H9 (cell line): ENCODE measurements at regions not wholly inside any gene's neighbourhood (a gene's known extent, or its start where the extent isn't known, plus 50 kb on each side); places are given as distances from the start of the nearest gene placed in this dataset.

Experiments
- DNase-seq: peaks from one replicate; pipeline ENCODE4 v3.0.0-alpha.2; 2017
- H2AFZ ChIP-seq: one replicate; pipeline ENCODE4 v1.6.1; 2013; ENCODE audit warnings: mild to moderate bottlenecking, low read length, control low read depth, moderate library complexity
- H2AK5ac ChIP-seq: 2 replicates; pipeline ENCODE4 v1.6.1; 2013; ENCODE audit warnings: low read length, control low read depth, mixed read lengths; ENCODE audit not compliant: insufficient read length
- H2BK120ac ChIP-seq: one replicate; pipeline ENCODE4 v1.6.1; 2013; ENCODE audit warnings: low read depth, mild to moderate bottlenecking, low read length, control low read depth, inconsistent platforms; ENCODE audit not compliant: poor library complexity, severe bottlenecking
- H2BK12ac ChIP-seq: 2 replicates; pipeline ENCODE4 v1.6.1; 2013; ENCODE audit warnings: low read length, control low read depth, mixed read lengths, low read depth; ENCODE audit not compliant: insufficient read length
- H2BK15ac ChIP-seq: 2 replicates; pipeline ENCODE4 v1.6.1; 2013; ENCODE audit warnings: low read depth, low read length, control low read depth
- H2BK20ac ChIP-seq: one replicate; pipeline ENCODE4 v1.6.1; 2013; ENCODE audit warnings: low read depth, mild to moderate bottlenecking, low read length, control low read depth, inconsistent platforms; ENCODE audit not compliant: poor library complexity, severe bottlenecking
- H2BK5ac ChIP-seq: 2 replicates; pipeline ENCODE4 v1.6.1; 2013; ENCODE audit warnings: low read length, control low read depth, mixed read lengths; ENCODE audit not compliant: insufficient read length
- H3K14ac ChIP-seq: 2 replicates; pipeline ENCODE4 v1.6.1; 2013; ENCODE audit warnings: low read length, control low read depth; ENCODE audit not compliant: insufficient read depth
- H3K18ac ChIP-seq: 2 replicates; pipeline ENCODE4 v1.6.1; 2013; ENCODE audit warnings: low read depth, mild to moderate bottlenecking, mixed read lengths, low read length, control low read depth; ENCODE audit not compliant: insufficient read length
- H3K23ac ChIP-seq: 2 replicates; pipeline ENCODE4 v1.6.1; 2013; ENCODE audit warnings: low read length, control low read depth, mixed read lengths, low read depth; ENCODE audit not compliant: insufficient read length
- H3K23me2 ChIP-seq: 2 replicates; pipeline ENCODE4 v1.6.1; 2013; ENCODE audit warnings: low read depth, mild to moderate bottlenecking, mixed read lengths, low read length, control low read depth; ENCODE audit not compliant: insufficient read length, poor library complexity, severe bottlenecking
- H3K27ac ChIP-seq: 2 replicates; pipeline ENCODE4 v1.5.1; 2013; ENCODE audit warnings: low read length, control low read depth, mixed read lengths, low read depth; ENCODE audit not compliant: insufficient read length
- H3K27me3 ChIP-seq: 2 replicates; pipeline ENCODE4 v1.6.1; 2013; ENCODE audit warnings: low read length, control low read depth, inconsistent platforms; ENCODE audit not compliant: insufficient read depth
- H3K4ac ChIP-seq: 2 replicates; pipeline ENCODE4 v1.6.1; 2013; ENCODE audit warnings: low read depth, mild to moderate bottlenecking, control low read depth, inconsistent platforms, low read length, moderate library complexity
- H3K4me1 ChIP-seq: 2 replicates; pipeline ENCODE4 v1.6.1; 2013; ENCODE audit warnings: low read length, control low read depth, inconsistent platforms; ENCODE audit not compliant: insufficient read depth
- H3K4me2 ChIP-seq: 2 replicates; pipeline ENCODE4 v1.6.1; 2013; ENCODE audit warnings: low read length, control low read depth, mixed read lengths; ENCODE audit not compliant: insufficient read length, insufficient read depth
- H3K56ac ChIP-seq: 2 replicates; pipeline ENCODE4 v1.6.1; 2013; ENCODE audit warnings: low read depth, mild to moderate bottlenecking, mixed read lengths, low read length, control low read depth; ENCODE audit not compliant: insufficient read length
- H3K79me1 ChIP-seq: 2 replicates; pipeline ENCODE4 v1.6.1; 2013; ENCODE audit warnings: low read depth, mild to moderate bottlenecking, moderate library complexity, low read length, control low read depth, inconsistent platforms; ENCODE audit not compliant: insufficient read depth, poor library complexity, severe bottlenecking
- H3K79me2 ChIP-seq: 2 replicates; pipeline ENCODE4 v1.6.1; 2013; ENCODE audit warnings: low read length, control low read depth, inconsistent platforms; ENCODE audit not compliant: insufficient read depth
- H3K9ac ChIP-seq: 2 replicates; pipeline ENCODE4 v1.6.1; 2013; ENCODE audit warnings: low read length, control low read depth, mixed read lengths; ENCODE audit not compliant: insufficient read length; ENCODE audit errors: extremely low read depth
- H3K9me3 ChIP-seq: one replicate; pipeline ENCODE4 v1.6.1; 2013; ENCODE audit warnings: low read depth, low read length, inconsistent platforms; ENCODE audit not compliant: control insufficient read depth
- H3T11ph ChIP-seq: one replicate; pipeline ENCODE4 v1.6.1; 2013; ENCODE audit warnings: mild to moderate bottlenecking, low read length, control low read depth, inconsistent platforms
- H4K20me1 ChIP-seq: one replicate; pipeline ENCODE4 v1.6.1; 2013; ENCODE audit not compliant: control insufficient read depth, insufficient read length, insufficient read depth
- H4K5ac ChIP-seq: 2 replicates; pipeline ENCODE4 v1.6.1; 2013; ENCODE audit warnings: low read depth, mild to moderate bottlenecking, mixed read lengths, low read length, control low read depth; ENCODE audit not compliant: insufficient read length
- H4K8ac ChIP-seq: replicated peaks from 2 replicates; pipeline ENCODE4 v1.6.1; 2013; ENCODE audit warnings: low read length, control low read depth, mixed read lengths, low read depth; ENCODE audit not compliant: insufficient read length
- H4K91ac ChIP-seq: 2 replicates; pipeline ENCODE4 v1.6.1; 2013; ENCODE audit warnings: low read depth, mild to moderate bottlenecking, moderate library complexity, mixed read lengths, low read length, control low read depth; ENCODE audit not compliant: insufficient read length
- H3K27ac Mint-ChIP-seq, 3 experiments: 2 replicates in 2 of 3; 3 replicates in 1 of 3; pipeline ENCODE4 v1.8.0; 2020 to 2021; ENCODE audit warnings: mixed read lengths in 3 of 3, mild to moderate bottlenecking in 1 of 3, moderate library complexity in 1 of 3
- H3K27me3 Mint-ChIP-seq: 2 replicates; pipeline ENCODE4 v1.8.0; 2021; ENCODE audit warnings: low read depth, mild to moderate bottlenecking, moderate library complexity, mixed read lengths
- H3K36me3 Mint-ChIP-seq, 3 experiments: 2 replicates in 2 of 3; 3 replicates in 1 of 3; pipeline ENCODE4 v1.8.0; 2020 to 2021; ENCODE audit warnings: low read depth in 3 of 3, mixed read lengths in 3 of 3; ENCODE audit not compliant: insufficient read depth in 1 of 3
- H3K4me1 Mint-ChIP-seq, 2 experiments: 2 replicates each; pipeline ENCODE4 v1.8.0; 2020; ENCODE audit warnings: mixed read lengths in 2 of 2
- H3K4me3 Mint-ChIP-seq, 2 experiments: 2 replicates in 1 of 2; 3 replicates in 1 of 2; pipeline ENCODE4 v1.8.0; 2020 to 2021; ENCODE audit warnings: mild to moderate bottlenecking in 2 of 2, mixed read lengths in 2 of 2, moderate library complexity in 1 of 2
- H3K9me3 Mint-ChIP-seq, 2 experiments: 2 replicates in 1 of 2; 3 replicates in 1 of 2; pipeline ENCODE4 v1.8.0; 2020; ENCODE audit warnings: mild to moderate bottlenecking in 2 of 2, mixed read lengths in 2 of 2, moderate library complexity in 1 of 2
- CTCF ChIP-seq: fragments of 200-600 bp; sonication (generic); conservative IDR thresholded peaks from 3 replicates; pipeline ENCODE4 v1.8.0; 2021; ENCODE audit warnings: antibody characterized with exemption, mild to moderate bottlenecking
- WGBS: extraction: QIAGEN DNeasy Blood & Tissue Kit; methylation state at CpG from one replicate; pipeline ENCODE4 v1.1.7; 2013; ENCODE audit warnings: missing lambda C conversion rate, low lambda C conversion rate, mixed read lengths; ENCODE audit not compliant: insufficient read length; ENCODE audit errors: extremely low coverage; 5-methylcytosine and 5-hydroxymethylcytosine counted together

- Histone ChIP-seq H3K9me3 (no peaks in the 10 kb centered on the region), H3K9ac (no peak overlapping the region), H2BK20ac (no peak overlapping the region), H4K8ac (no peak overlapping the region), H4K20me1 (no peaks in the 10 kb centered on the region), H4K5ac (no peak overlapping the region), H3K27ac (no peak overlapping the region), H3K79me1 (no peaks in the 10 kb centered on the region), H2BK15ac (no peak overlapping the region), H3K23me2 (no peaks in the 10 kb centered on the region), H3K27me3 (no peaks in the 10 kb centered on the region; the same call in 1 of the 2 replicates), H3K4ac (no peak overlapping the region), H3K56ac (no peak overlapping the region), H2BK12ac (no peak overlapping the region), H2AK5ac (no peak overlapping the region), H2BK120ac (no peak overlapping the region), H3K18ac (no peak overlapping the region), H2AFZ (no peak overlapping the region), H3K4me1 (peaks cover 5% of the 10 kb centered on the region; the same call in 1 of the 2 replicates), H3K4me2 (no peak overlapping the region), H3T11ph (no peak overlapping the region), H4K91ac (no peak overlapping the region), H3K79me2 (no peaks in the 10 kb centered on the region), H3K23ac (no peak overlapping the region), H3K14ac (no peak overlapping the region), H2BK5ac (no peak overlapping the region)
- Mint-ChIP-seq H3K27me3 (peaks cover 8% of the 10 kb centered on the region), H3K27ac (no peak overlapping the region), H3K4me3 (no peak overlapping the region), H3K36me3 (peaks cover 0 to 8% (median 7%) of the 10 kb centered on the region in 3 experiments; a peak in 3 of 7 replicates), H3K4me1 (peaks cover 12 to 15% of the 10 kb centered on the region in 2 experiments), H3K9me3 (peaks cover 7 to 14% of the 10 kb centered on the region in 2 experiments; a peak in 4 of 5 replicates)
- TF ChIP-seq CTCF = no peak
- peak; percentile 48 for DNase-seq
- WGBS = no CpG with 5 or more reads among the region's 4 CpGs
Measured at GRCh38 chr13:73633817-73634460, 500.3 kb downstream of the KLF12 start.
